T47D (cell line): ENCODE measurements at regions not wholly inside any gene's neighbourhood (a gene's known extent, or its start where the extent isn't known, plus 50 kb on each side); places are given as distances from the start of the nearest gene placed in this dataset.

Source experiments
- DNase-seq, 2 experiments: peaks; one replicate each; pipeline versions ENCODE4 v3.0.0 to v3.0.0-alpha.2; 2011 to 2012; ENCODE audit warnings: low read depth in 1 of 2, low spot score in 1 of 2
- JUND ChIP-seq: IDR thresholded peaks from 2 replicates; pipeline ENCODE4 v1.6.1; 2012; ENCODE audit warnings: low read depth
- in situ Hi-C: cut with HindIII; loops from 2 replicates; pipeline ENCODE4 v1.10.0; 2016; ENCODE audit warnings: low sequenced_read_pairs, low pct_unique_long_range_greater_than_20kb

DNA sequence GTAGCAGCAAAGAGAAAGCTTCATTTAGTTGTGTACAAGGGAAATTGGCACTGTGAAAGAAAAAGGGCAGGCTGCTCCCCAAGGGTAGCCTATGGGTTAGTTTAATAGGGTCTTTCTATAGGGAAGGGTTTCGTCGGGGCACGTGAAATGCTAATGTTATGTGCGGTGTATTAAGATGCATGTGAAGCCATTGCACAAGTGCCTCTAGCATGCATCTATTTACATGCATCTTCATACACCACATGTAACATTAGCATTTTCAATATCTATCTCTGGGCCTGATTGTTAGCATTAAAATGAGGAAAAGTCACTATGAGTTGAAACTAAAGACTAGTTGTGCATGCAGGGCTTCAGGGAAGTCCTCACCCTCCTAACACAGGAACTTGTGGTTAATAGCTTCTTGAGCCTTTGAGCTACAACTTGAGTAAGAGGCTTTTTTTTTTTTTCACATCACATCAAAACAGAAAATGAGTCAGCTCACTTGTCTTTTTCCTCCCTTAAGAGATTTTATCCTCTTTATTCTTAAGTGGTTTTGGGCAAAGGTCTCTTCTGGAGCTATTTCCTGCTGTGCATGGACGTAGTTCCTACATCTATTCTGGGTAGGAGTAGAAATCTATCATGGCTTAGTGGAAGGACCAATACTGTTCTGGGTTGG lies 613.4 kb downstream of the ZPLD1 start:
- TF ChIP-seq JUND, result no peak
- DNase-seq, result no peak
- in situ Hi-C loops, result no loop called here

DNA sequence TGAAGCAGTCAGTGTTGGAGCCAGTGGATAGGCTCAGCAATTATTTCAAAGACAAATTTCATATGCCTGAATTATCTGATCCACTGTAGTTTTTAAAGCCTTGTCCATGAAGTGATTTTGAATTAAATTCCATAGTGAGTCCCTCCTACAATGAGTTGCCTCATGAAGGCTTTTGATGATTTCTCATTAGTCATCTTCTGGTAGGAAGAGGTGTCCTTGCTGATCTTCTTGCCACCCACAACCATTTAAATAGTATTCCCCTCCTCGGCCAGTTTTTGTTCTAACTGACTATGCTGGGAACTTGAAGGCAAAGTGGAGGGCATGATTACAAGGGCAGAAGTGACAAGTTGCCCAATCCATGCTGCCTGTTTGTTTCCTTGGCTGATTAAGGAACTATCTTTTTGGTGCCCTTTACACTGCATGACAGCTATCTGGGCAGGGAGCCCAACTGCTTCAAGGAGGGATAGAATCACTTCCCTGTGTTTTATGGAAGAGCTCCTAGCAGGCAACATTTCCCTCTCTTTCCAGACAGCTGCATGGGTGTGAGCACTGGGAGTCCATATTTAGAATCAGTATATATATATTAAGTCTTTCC lies 617.5 kb downstream of the ZPLD1 start:
- no peak for TF ChIP-seq JUND
- DNase-seq, result no peak
- in situ Hi-C loops, result no loop called here

DNA sequence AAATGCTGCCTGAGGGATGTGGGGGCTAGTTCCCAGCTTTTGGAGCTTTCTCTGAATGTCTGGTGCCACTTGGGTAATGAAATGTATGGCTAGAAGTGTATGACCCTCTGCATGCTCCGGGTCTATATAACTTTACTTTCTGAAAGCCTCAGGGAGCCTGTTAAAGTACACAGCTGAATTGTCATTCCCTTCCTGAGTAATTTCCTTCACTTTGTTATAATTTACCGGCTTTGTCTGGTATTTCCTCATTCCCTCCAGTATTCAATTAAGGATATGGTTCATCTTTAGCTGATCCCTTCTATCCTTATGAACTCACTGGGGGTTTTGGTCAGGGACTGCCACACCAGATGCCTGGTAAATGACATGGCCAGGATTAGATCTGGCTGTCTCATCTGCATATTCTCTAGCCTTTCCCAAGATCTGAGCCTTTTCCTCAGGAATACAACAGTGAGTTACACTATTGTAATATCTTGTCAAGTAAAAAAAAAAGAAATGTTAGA lies 620.3 kb downstream of the ZPLD1 start:
- in situ Hi-C loops, result no loop called here
- DNase-seq, result no peak
- no peak for TF ChIP-seq JUND

DNA sequence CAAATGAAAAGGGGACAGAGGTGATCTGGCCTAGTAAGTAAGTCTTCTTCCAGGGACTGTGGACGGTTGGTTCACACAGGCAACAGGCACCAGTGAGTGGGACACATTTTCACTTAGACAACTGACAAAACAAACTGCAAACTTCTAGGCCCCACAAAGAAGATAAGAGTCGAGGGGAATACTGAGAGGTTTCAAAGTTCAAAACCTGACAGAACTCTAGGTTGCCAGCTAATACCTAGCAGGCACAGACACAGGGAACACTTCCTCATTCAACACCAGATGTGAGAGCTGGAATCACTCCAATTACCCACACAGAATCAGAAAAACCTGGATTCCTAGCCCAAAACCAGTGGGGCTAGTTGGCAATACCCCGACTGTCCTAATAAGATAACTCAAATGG lies 621.7 kb downstream of the ZPLD1 start:
- no peak for TF ChIP-seq JUND
- in situ Hi-C loops, result no loop called here
- DNase-seq, result no peak

DNA sequence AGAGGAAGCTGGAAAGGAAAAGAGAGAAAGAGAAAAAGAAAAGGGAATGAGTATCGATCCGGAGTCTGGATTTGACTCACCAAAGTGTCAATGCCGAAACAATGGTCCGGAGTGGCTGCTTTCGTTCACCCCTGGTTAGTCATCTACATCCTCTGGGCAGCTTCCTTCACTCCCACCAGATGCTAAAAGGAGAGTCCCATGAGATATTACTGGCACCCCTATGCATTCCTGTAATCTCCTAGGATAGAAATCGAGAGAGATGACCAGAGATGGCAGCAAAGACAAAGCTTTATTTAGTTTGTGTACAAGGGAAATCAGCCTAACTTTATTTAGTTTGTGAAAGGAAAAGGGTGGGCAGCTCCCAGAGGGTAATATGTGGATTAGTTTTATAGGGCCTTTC lies 622.2 kb downstream of the ZPLD1 start:
- TF ChIP-seq JUND, result no peak
- in situ Hi-C loops, result no loop called here
- DNase-seq, result no peak

DNA sequence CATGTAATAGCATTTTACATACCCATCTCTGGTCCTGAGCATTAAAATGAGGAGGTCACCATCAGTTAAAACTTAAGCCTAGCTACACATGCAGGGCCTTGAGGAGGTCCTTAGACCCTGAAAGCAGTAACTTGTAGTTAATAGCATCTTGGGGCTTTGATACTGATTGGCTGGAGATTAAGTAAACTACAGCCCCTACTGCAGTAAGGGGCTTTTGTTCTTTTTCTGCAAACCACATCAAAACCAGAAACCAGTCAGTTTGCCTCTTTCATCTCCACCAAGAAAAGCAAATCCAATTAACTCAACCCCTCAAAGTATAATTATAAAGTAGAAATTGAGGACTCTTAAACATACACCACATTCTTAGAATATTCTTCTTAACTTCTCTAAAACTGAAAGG lies 622.7 kb downstream of the ZPLD1 start:
- in situ Hi-C loops, result no loop called here
- TF ChIP-seq JUND, result no peak

DNA sequence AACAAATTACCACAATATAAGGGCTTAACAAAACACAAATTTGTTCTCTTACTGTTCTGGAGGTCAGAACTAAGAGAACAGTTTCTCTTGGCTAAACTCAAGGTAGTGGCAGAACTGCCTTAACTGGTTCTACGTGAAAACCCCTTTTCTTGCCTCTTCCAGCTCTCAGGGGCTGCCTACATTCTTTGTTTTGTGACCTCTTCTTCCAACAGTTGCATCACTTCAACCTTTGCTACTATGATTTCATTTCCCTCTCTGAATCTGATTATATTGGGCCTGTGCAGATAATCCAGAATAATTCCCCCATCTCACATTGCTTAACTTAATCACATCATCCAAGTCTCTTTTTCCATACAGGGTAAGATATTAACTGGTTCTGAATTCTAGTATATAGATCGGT lies 624.6 kb downstream of the ZPLD1 start:
- TF ChIP-seq JUND, result no peak
- in situ Hi-C loops, result no loop called here
- DNase-seq, result no peak

More for the DNA sequence above, 622.7 kb downstream of the ZPLD1 start:
- no peak for DNase-seq

DNA sequence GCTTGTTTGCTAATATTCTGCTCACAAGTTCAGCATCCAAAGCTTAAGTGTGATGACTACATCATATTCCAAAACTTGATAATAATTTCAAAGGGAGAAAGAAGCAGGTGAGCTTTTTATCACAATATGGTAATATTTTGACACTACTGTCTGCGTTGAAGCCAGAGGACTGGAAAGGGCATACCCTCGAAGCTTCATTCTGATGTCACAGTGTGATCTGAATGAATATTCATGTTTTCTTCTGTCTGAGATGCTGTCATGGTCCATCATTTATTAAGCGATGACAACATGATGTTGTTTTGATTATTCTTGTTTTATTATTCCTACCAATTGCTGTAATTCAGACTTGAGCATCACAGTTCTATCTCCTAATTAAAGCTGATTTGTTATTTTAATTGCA lies 625.4 kb downstream of the ZPLD1 start:
- in situ Hi-C loops, result no loop called here
- no peak for DNase-seq
- TF ChIP-seq JUND, result no peak

DNA sequence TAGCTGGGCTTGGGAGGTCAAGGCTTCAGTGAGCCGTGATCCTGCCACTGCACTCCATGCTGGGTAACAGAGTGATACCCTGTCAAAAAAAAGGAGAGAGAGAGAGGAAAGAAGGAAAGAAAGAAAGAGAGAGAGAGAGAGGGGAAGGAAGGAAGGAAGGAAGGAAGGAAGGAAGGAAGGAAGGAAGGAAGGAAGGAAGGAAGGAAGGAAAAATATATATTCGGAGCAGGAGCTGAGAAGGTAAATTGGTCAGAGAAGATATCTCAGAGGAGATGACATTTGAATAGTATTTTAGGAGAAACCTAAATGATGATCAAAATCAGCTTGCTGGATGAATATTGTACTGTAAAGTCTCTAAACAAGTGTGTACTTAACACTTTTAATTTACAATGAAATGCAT lies 633.1 kb downstream of the ZPLD1 start:
- TF ChIP-seq JUND, result no peak
- in situ Hi-C loops, result no loop called here

DNA sequence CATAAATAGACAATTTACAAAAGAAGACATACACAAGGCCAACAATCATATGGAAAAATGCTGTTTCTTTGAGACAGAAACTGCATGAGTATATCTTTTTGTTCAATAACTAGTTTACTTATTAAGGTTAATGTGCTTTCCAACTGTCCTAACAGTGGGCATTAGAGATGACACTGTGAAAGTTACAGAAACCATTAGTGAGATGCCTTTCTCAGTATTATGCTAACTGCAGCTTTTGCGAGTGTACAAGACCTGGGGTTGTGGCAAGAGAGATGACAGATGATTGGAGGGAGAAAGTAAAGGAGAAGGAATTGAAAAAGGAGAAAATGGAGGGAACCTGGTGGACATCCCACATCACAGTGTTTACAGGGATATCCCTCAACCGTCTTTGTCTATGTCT lies 640.5 kb downstream of the ZPLD1 start:
- TF ChIP-seq JUND, result no peak
- no peak for DNase-seq
- in situ Hi-C loops, result no loop called here

More for the DNA sequence above, 633.1 kb downstream of the ZPLD1 start:
- no peak for DNase-seq

DNA sequence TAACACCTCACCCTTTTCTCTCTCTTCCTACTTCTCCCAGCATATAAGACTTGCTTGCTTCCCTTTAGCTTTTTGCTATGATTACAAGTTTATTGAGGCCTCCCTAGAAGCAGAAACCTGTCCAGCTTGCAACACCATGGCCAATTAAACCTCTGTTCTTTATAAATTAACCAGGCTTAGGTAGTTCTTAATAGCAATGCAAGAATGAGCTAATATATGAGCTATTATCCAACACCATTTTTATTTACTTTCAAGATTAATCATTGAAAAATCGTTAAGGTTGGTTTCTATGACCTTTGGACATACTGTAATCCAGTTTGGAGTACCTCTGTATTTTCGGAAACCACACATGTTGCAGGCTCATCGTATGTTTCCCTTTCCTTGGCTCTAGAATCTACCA lies 643.1 kb downstream of the ZPLD1 start:
- no peak for TF ChIP-seq JUND
- in situ Hi-C loops, result no loop called here
- DNase-seq, result no peak

DNA sequence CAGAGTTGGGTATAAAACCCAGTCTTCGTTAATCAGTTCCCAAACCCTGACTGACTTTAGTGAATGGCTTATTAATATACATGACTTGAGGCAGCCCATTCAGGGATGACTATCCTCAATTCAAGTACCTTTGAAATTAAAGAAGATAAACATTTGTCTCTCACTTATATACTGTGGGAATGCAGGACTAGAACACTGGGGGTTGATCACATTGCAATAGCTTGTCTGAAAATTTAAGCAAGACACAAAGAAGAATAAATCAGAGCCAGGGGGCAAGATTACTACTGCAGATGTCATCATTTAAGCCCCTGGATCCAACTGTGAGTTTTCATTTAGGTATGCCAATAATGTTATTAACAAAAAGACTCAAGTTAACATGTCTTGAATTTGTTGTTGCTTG lies 647.7 kb downstream of the ZPLD1 start:
- DNase-seq, result no peak
- TF ChIP-seq JUND, result no peak
- in situ Hi-C loops, result no loop called here

DNA sequence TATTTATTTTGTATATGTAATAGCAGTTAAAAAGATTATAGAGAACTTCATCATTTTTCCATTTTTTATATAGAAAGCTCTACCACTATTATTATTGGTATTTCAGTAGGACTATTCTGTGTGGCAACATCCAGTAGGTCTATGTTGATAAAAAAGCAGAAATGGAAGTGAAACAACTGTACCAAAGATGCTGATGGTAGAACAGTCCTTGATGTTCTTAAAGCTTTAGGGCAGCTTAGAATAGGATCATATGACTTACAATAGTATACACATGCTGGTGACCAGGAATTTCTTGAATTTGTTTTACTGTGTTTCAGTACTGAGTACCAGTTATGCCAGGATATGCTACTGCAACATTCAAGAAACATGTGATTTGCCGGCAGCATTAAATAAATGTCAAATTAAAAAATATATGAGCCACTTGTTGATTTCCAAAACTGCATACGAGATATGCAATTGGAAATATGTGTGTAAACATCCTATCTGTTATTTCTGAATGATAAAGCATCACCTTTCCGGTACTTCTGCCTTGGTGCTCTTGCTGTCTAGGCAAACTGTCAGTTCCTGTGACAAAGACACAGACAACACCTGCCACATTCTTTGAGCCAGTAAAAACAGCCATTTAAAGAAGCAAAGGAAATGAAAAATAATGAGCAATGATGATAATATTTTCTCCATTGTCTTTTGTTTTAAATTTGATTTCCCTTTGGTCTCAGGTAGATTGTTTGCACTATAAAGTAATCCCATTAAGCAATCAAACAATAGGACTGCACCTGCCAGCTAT lies 649.2 kb downstream of the ZPLD1 start:
- in situ Hi-C loops, result no loop called here

DNA sequence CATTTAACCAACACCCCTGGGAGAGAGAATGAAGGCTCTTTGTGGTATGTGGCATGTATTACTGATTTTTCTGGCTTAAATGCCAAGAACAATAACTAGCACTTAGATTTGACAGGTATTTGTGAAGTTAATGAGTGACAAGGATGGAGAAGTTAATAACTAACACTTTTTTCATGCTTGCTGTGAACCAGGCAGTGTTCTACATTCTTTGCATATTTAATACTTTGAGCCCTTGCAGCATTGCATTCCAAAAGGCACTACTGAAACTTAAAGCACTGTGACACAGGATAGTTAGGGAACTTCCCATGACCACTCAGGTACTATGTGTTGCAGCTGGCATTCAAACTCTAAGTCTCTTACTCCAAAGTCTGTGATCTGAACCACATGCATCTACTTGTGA lies 650.6 kb downstream of the ZPLD1 start:
- DNase-seq, result no peak
- no peak for TF ChIP-seq JUND
- in situ Hi-C loops, result no loop called here

More for the DNA sequence above, 649.2 kb downstream of the ZPLD1 start:
- DNase-seq, result no peak
- TF ChIP-seq JUND, result no peak
